ENCODE measurements at regions not wholly inside any gene's neighbourhood (a gene's known extent, or its start where the extent isn't known, plus 50 kb on each side); places are given as distances from the start of the nearest gene placed in this dataset.

DNA sequence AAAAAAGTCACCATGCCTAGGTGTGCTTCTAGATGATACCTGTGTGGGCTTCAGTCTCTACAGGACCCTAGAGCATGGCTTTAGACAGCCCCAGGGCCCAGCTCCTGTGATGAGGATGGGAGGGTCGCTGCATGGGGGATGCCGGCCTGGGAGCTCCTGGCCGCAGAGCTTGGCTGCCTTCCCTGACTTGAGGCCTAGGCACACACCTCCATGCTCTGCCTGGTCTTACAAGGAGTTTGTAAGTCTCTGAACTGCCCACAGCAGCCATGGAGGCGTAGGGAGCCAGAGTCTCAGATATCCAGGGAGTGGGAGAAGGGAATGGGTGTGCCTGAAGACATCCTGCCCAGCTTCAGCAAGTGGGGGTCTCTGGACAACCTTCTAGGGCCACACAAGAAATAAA is 149.5 kb upstream of the MYL2 start:
- TF ChIP-seq CTCF (IDR thresholded peaks at IDR 0.05) = no peak
- Histone ChIP-seq H3K4me3 (no peak overlapping the region), H3K9me3 (no peaks in the 10 kb centered on the region), H3K27ac (no peak overlapping the region), H3K36me3 (no peaks in the 10 kb centered on the region), H3K27me3 (replicated peaks; ENCODE audit: insufficient read depth) (no peaks in the 10 kb centered on the region), H3K4me1 (ENCODE audit: control insufficient read depth in 1 of 2, low read depth in 2 of 2) (no peaks in the 10 kb centered on the region)
- ATAC-seq (ENCODE audit: insufficient number of reproducible peaks, low FRiP score, low read depth) = no peak
- DNase-seq (ENCODE audit: low spot score) = no peak

- ATAC-seq (ENCODE audit: insufficient number of reproducible peaks, low FRiP score, low read depth) (no peak), DNase-seq (ENCODE audit: low spot score) (no peak)
- H3K4me3 ChIP-seq = no peak overlapping the region
- H3K9me3 ChIP-seq = no peaks in the 10 kb centered on the region
- no peak for TF ChIP-seq CTCF (IDR thresholded peaks at IDR 0.05)
- H3K27ac ChIP-seq = no peak overlapping the region
- H3K4me1 ChIP-seq (ENCODE audit: control insufficient read depth in 1 of 2, low read depth in 2 of 2) = no peaks in the 10 kb centered on the region
- H3K36me3 ChIP-seq = no peaks in the 10 kb centered on the region
- H3K27me3 ChIP-seq (replicated peaks; ENCODE audit: insufficient read depth) = no peaks in the 10 kb centered on the region
Measured at GRCh38 chr12:111068290-111068689, 147.9 kb upstream of the MYL2 start.

- Histone ChIP-seq H3K4me3 (no peak overlapping the region), H3K4me1 (ENCODE audit: control insufficient read depth in 1 of 2, low read depth in 2 of 2) (no peaks in the 10 kb centered on the region), H3K27ac (no peak overlapping the region), H3K9me3 (no peaks in the 10 kb centered on the region), H3K36me3 (no peaks in the 10 kb centered on the region), H3K27me3 (replicated peaks; ENCODE audit: insufficient read depth) (no peaks in the 10 kb centered on the region)
- DNase-seq (ENCODE audit: low spot score) (no peak), ATAC-seq (ENCODE audit: insufficient number of reproducible peaks, low FRiP score, low read depth) (no peak)
- no peak for TF ChIP-seq CTCF (IDR thresholded peaks at IDR 0.05)
Measured at GRCh38 chr12:111067498-111067897, 147.1 kb upstream of the MYL2 start.

DNA sequence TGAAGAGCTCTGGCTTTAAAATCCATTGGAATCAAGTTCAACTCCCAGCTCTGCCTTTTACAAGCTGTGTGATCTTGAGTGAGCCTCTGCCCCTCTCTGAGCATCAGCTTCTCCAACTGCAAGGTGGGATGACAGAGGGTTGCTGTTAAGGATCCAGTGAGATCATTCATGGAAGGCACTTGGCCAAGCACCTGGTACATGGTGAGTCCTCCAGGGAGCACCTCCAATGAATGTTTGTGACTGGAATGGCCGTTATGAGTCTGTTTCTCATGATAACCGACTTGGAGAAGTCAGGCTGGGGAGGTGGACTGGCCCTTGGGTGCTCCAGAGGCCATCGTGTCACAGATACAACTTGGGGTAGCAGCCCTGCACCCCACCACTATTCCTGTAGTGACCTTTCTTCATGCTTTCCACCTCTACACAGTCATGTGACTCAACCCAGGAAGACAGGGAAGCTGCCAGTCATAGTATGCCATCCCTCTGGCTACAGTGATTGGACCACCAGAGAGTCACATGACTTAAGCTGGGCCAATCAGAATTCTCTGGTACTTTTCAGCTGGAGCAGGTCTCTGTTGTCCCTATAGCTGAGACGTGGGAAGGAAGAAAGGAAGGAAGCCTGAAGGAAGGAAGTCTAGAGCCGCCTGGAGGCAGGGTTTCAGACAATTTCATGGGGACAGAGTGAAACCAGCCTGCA is 146.5 kb upstream of the MYL2 start:
- Histone ChIP-seq H3K4me1 (ENCODE audit: control insufficient read depth in 1 of 2, low read depth in 2 of 2) (no peaks in the 10 kb centered on the region), H3K4me3 (no peak overlapping the region), H3K9me3 (no peaks in the 10 kb centered on the region), H3K36me3 (no peaks in the 10 kb centered on the region), H3K27ac (no peak overlapping the region), H3K27me3 (replicated peaks; ENCODE audit: insufficient read depth) (no peaks in the 10 kb centered on the region)
- no peak for TF ChIP-seq CTCF (IDR thresholded peaks at IDR 0.05)
- no peak for DNase-seq (ENCODE audit: low spot score)
- no peak for ATAC-seq (ENCODE audit: insufficient number of reproducible peaks, low FRiP score, low read depth)

GRCh38 chr12:111064982-111065381 is 144.6 kb upstream of the MYL2 start:
- Histone ChIP-seq H3K9me3 (no peaks in the 10 kb centered on the region), H3K27me3 (replicated peaks; ENCODE audit: insufficient read depth) (no peaks in the 10 kb centered on the region), H3K4me3 (no peak overlapping the region), H3K4me1 (ENCODE audit: control insufficient read depth in 1 of 2, low read depth in 2 of 2) (no peaks in the 10 kb centered on the region), H3K36me3 (no peaks in the 10 kb centered on the region), H3K27ac (no peak overlapping the region)
- no peak for TF ChIP-seq CTCF (IDR thresholded peaks at IDR 0.05)
- ATAC-seq (ENCODE audit: insufficient number of reproducible peaks, low FRiP score, low read depth) (no peak), DNase-seq (ENCODE audit: low spot score) (no peak)

Data from thoracic aorta (tissue), 2 donors.